BJ (cell line): ENCODE measurements at regions not wholly inside any gene's neighbourhood (a gene's known extent, or its start where the extent isn't known, plus 50 kb on each side); places are given as distances from the start of the nearest gene placed in this dataset.
"Not testable (repeated sequence)": the region's sequence is repeated elsewhere in the genome, so short reads cannot be mapped to it uniquely, and the experiment has no call there.

Experiments used
- CTCF ChIA-PET: fragments of 350-600 bp; formaldehyde crosslinking; extraction: SDS; loops from one replicate; lab custom pipeline; 2021; ENCODE audit warnings: antibody characterized with exemption, inconsistent platforms; lab: Yijun Ruan, JAX
- POLR2A ChIA-PET: fragments of 300-600 bp; sonication (Branson Sonifier 250); formaldehyde crosslinking; extraction: SDS; loops from one replicate; lab custom pipeline; 2021; ENCODE audit warnings: antibody characterized with exemption; lab: Charles Lee
- DNase-seq: peaks from one replicate; pipeline ENCODE4 v3.0.0-alpha.2; 2011; ENCODE audit warnings: low read depth
- H3K27me3 ChIP-seq: 2 replicates; pipeline ENCODE4 v1.6.0; 2011; ENCODE audit warnings: low read length; ENCODE audit not compliant: control insufficient read depth, insufficient read depth
- H3K36me3 ChIP-seq: 2 replicates; pipeline ENCODE4 v1.5.1; 2011; ENCODE audit warnings: low read length; ENCODE audit not compliant: control insufficient read depth, insufficient read depth
- H3K4me3 ChIP-seq: 2 replicates; pipeline ENCODE4 v1.5.1; 2011; ENCODE audit warnings: low read depth, mild to moderate bottlenecking, control low read depth, low read length
- CTCF ChIP-seq: IDR thresholded peaks from 2 replicates; pipeline ENCODE4 v1.5.1; 2011; ENCODE audit warnings: low read depth, mild to moderate bottlenecking, control low read depth, inconsistent platforms, low read length, moderate library complexity; ENCODE audit not compliant: insufficient read depth

GRCh38 chr2:181788897-181789555, 102.5 kb upstream of the ITPRID2 start:
- CTCF ChIA-PET, result interaction anchor here (1.7 kb wide), 1 partner anchor 14 kb away, joined by 4 read pairs; no protein-coding TSS in a partner anchor
- Histone ChIP-seq H3K36me3 (no peaks in the 10 kb centered on the region), H3K27me3 (no peaks in the 10 kb centered on the region), H3K4me3 (no peak overlapping the region)
- DNase-seq, result no peak
- POLR2A ChIA-PET, result no interaction called here
- TF ChIP-seq CTCF, result no peak

- DNase-seq, result no peak
- no peak for TF ChIP-seq CTCF
- POLR2A ChIA-PET, result no interaction called here
- CTCF ChIA-PET, result interaction anchor here (1.7 kb wide), 1 partner anchor 13 kb away, joined by 4 read pairs; no protein-coding TSS in a partner anchor
- Histone ChIP-seq H3K4me3 (no peak overlapping the region), H3K27me3 (no peaks in the 10 kb centered on the region), H3K36me3 (no peaks in the 10 kb centered on the region)
Measured at GRCh38 chr2:181789827-181790448, 101.6 kb upstream of the ITPRID2 start.

GRCh38 chr2:181790716-181791649, 100.5 kb upstream of the ITPRID2 start:
- CTCF ChIA-PET, result no interaction called here
- no peaks in the 10 kb centered on the region for H3K36me3 ChIP-seq
- POLR2A ChIA-PET, result no interaction called here
- peak; percentile 83 for DNase-seq
- TF ChIP-seq CTCF, result no peak
- no peak overlapping the region for H3K4me3 ChIP-seq
- H3K27me3 ChIP-seq, result no peaks in the 10 kb centered on the region

GRCh38 chr2:181792906-181793305, 98.6 kb upstream of the ITPRID2 start:
- ChIA-PET POLR2A (no interaction called here), CTCF (no interaction called here)
- Histone ChIP-seq H3K27me3 (no peaks in the 10 kb centered on the region), H3K36me3 (no peaks in the 10 kb centered on the region), H3K4me3 (no peak overlapping the region)
- no peak for TF ChIP-seq CTCF
- DNase-seq, result no peak

GRCh38 chr2:181798022-181798421, 93.5 kb upstream of the ITPRID2 start:
- DNase-seq, result no peak
- no peaks in the 10 kb centered on the region for H3K27me3 ChIP-seq
- H3K36me3 ChIP-seq, result no peaks in the 10 kb centered on the region
- no peak overlapping the region for H3K4me3 ChIP-seq
- TF ChIP-seq CTCF, result no peak
- CTCF ChIA-PET, result interaction anchor here (0.9 to 1.5 kb wide), 3 partner anchors 8 to 10 kb away, joined by 3 to 5 read pairs (median 4); no protein-coding TSS in a partner anchor
- POLR2A ChIA-PET, result no interaction called here

- DNase-seq, H3K4me3 ChIP-seq, POLR2A ChIA-PET, H3K36me3 ChIP-seq, H3K27me3 ChIP-seq: not testable (repeated sequence)
- CTCF ChIA-PET, result interaction anchor here (1.8 kb wide), 1 partner anchor 13 kb away, joined by 4 read pairs; no protein-coding TSS in a partner anchor
Measured at GRCh38 chr2:181802300-181802699, 89.2 kb upstream of the ITPRID2 start.
